ENCODE measurements at regions not wholly inside any gene's neighbourhood (a gene's known extent, or its start where the extent isn't known, plus 50 kb on each side); places are given as distances from the start of the nearest gene placed in this dataset.

DNA sequence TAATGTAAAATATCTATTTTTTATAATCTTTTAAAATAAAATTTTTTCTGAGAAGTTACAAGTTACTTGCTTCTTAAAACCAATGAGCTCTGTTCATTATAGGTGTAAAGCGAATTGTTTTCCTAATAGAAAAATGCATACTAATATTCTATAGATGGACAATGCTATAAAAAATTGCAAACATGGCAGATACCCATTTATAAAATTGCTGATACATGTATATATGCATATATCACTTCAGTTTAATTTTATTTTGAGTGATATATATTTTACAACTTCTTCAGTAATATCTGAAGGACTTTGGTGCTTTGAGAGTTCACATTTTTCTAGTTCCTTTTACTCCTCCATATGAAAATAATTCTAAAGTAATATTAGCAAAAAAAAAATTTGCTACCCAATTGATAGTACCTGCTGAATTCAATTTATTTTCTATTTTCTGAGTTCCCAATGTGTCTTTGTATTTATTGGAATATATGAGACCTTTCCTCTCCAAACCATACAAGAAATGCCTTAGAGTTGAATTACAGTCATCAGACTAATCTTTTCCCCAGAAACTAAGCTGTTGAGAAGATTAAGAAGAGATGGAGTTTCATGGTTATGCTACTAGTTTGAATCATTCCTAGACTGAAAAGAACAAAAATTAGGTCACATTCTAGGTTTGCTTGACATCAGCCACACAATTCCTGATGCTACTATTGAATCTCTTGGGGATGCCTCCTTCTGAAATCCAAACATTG is 1937.5 kb upstream of the SEL1L start:
- no TSS peak for BruUV-seq (replicated peaks)
- no peaks in the 10 kb centered on the region for H3K79me2 ChIP-seq (ENCODE audit: control insufficient read depth, insufficient read depth, low read length)
- no peaks in the 10 kb centered on the region for H3K9me3 ChIP-seq (replicated peaks; ENCODE audit: control insufficient read depth, insufficient read depth, low read length)
- intact Hi-C loops (cut with micrococcal nuclease): no loop called here
- no peak for FAIRE-seq
- no peak for DNase-seq (ENCODE audit: low read depth, low spot score)
- H3K4me1 ChIP-seq (ENCODE audit: control insufficient read depth, extremely low read depth, insufficient read depth, low read length): no peaks in the 10 kb centered on the region
- TF ChIP-seq POLR2AphosphoS5 (IDR thresholded peaks at IDR 0.05; ENCODE audit: insufficient read depth, low read depth, low read length): no peak
- no peak for TF ChIP-seq FOS (IDR thresholded peaks at IDR 0.05; ENCODE audit: borderline replicate concordance, insufficient read depth, low read length)
- TF ChIP-seq, protein P1, sequence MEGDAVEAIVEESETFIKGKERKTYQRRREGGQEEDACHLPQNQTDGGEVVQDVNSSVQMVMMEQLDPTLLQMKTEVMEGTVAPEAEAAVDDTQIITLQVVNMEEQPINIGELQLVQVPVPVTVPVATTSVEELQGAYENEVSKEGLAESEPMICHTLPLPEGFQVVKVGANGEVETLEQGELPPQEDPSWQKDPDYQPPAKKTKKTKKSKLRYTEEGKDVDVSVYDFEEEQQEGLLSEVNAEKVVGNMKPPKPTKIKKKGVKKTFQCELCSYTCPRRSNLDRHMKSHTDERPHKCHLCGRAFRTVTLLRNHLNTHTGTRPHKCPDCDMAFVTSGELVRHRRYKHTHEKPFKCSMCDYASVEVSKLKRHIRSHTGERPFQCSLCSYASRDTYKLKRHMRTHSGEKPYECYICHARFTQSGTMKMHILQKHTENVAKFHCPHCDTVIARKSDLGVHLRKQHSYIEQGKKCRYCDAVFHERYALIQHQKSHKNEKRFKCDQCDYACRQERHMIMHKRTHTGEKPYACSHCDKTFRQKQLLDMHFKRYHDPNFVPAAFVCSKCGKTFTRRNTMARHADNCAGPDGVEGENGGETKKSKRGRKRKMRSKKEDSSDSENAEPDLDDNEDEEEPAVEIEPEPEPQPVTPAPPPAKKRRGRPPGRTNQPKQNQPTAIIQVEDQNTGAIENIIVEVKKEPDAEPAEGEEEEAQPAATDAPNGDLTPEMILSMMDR (IDR thresholded peaks at IDR 0.05; ENCODE audit: extremely low read depth in 1 of 2, insufficient read depth in 1 of 2, low read depth in 1 of 2, low read length in 2 of 2): no peak
- TF ChIP-seq, protein P2, sequence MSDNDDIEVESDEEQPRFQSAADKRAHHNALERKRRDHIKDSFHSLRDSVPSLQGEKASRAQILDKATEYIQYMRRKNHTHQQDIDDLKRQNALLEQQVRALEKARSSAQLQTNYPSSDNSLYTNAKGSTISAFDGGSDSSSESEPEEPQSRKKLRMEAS (IDR thresholded peaks at IDR 0.05; ENCODE audit: insufficient read depth, insufficient read length): no peak
- no peak for TF ChIP-seq MYC (IDR thresholded peaks at IDR 0.05; ENCODE audit: low read depth, low read length)
- no peak for TF ChIP-seq JUN (IDR thresholded peaks at IDR 0.05; ENCODE audit: borderline replicate concordance, insufficient read depth, insufficient read length, low read depth)
- TF ChIP-seq EZH2 (IDR thresholded peaks at IDR 0.05; ENCODE audit: borderline replicate concordance, low read depth, low read length, severe bottlenecking): no peak
- TF ChIP-seq GATA2 (IDR thresholded peaks at IDR 0.05; ENCODE audit: insufficient read depth, insufficient read length, low read depth, low read length): no peak
- no peak for TF ChIP-seq POLR2A (IDR thresholded peaks at IDR 0.05; ENCODE audit: low read depth, low read length)
- dilution Hi-C loops (cut with MboI; ENCODE audit: extremely low pct_ligation_motif_present, low sequenced_read_pairs): no loop called here
- no peak overlapping the region for H2AFZ ChIP-seq (ENCODE audit: low read depth, low read length)
- no peak overlapping the region for H3K9ac ChIP-seq (replicated peaks; ENCODE audit: extremely low read depth, insufficient read depth, low read length)
- POLR2A ChIA-PET: no interaction called here
- H3K36me3 ChIP-seq (ENCODE audit: control insufficient read depth in 2 of 2, extremely low read depth in 1 of 2, insufficient read depth in 2 of 2, low read length in 2 of 2): no peaks in the 10 kb centered on the region
- CTCF ChIA-PET: no interaction called here
- no peaks in the 10 kb centered on the region for H3K27me3 ChIP-seq (ENCODE audit: control insufficient read depth in 2 of 2, insufficient read depth in 2 of 2, low read length in 2 of 2)
- no peaks in the 10 kb centered on the region for H3K9me1 ChIP-seq (replicated peaks; ENCODE audit: control insufficient read depth, extremely low read depth, insufficient read depth, low read length)
- H3K4me2 ChIP-seq (ENCODE audit: insufficient read depth, low read length): no peak overlapping the region
- H4K20me1 ChIP-seq (replicated peaks; ENCODE audit: control insufficient read depth, extremely low read depth, insufficient read depth, low read length): no peaks in the 10 kb centered on the region
- H3K4me3 ChIP-seq (replicated peaks in 1 of 3; ENCODE audit: insufficient read depth in 1 of 3, low read depth in 1 of 3, low read length in 3 of 3): no peak overlapping the region
- H3K27ac ChIP-seq (ENCODE audit: insufficient read depth, low read depth, low read length): no peak overlapping the region
